ENCODE measurements at regions not wholly inside any gene's neighbourhood (a gene's known extent, or its start where the extent isn't known, plus 50 kb on each side); places are given as distances from the start of the nearest gene placed in this dataset.

- Histone ChIP-seq H3K27me3 (ENCODE audit: insufficient read depth, poor library complexity, severe bottlenecking) (no peaks in the 10 kb centered on the region), H3K27ac (replicated peaks) (no peak overlapping the region), H3K4me3 (replicated peaks; ENCODE audit: insufficient read depth, low read length) (no peak overlapping the region)
- TF ChIP-seq SPI1 (IDR thresholded peaks at IDR 0.05; ENCODE audit: borderline replicate concordance, low read depth) (no peak), GABPA (IDR thresholded peaks at IDR 0.05; ENCODE audit: low read depth) (no peak), CTCF (IDR thresholded peaks at IDR 0.05; ENCODE audit: insufficient read depth, low read length) (no peak), REST (IDR thresholded peaks at IDR 0.05; ENCODE audit: insufficient replicate concordance, low read depth) (no peak)
- peak; percentile 21 to 25 for DNase-seq (ENCODE audit: low read depth in 1 of 2, low spot score in 1 of 2)
Observed at GRCh38 chr5:89303033-89303480, 420.1 kb upstream of the MEF2C start.

- no peaks in the 10 kb centered on the region for H3K27me3 ChIP-seq (ENCODE audit: insufficient read depth, poor library complexity, severe bottlenecking)
- H3K27ac ChIP-seq (replicated peaks): no peak overlapping the region
- H3K4me3 ChIP-seq (replicated peaks; ENCODE audit: insufficient read depth, low read length): no peak overlapping the region
- no peak for TF ChIP-seq SPI1 (IDR thresholded peaks at IDR 0.05; ENCODE audit: borderline replicate concordance, low read depth)
- TF ChIP-seq REST (IDR thresholded peaks at IDR 0.05; ENCODE audit: insufficient replicate concordance, low read depth): no peak
- no peak for TF ChIP-seq CTCF (IDR thresholded peaks at IDR 0.05; ENCODE audit: insufficient read depth, low read length)
- TF ChIP-seq POLR2AphosphoS5 (IDR thresholded peaks at IDR 0.05; ENCODE audit: low read depth): no peak
- no peak for TF ChIP-seq GABPA (IDR thresholded peaks at IDR 0.05; ENCODE audit: low read depth)
- DNase-seq (ENCODE audit: low read depth in 1 of 2, low spot score in 1 of 2): no peak
Observed at GRCh38 chr5:89302102-89302891, 419.3 kb upstream of the MEF2C start.

- H3K27ac ChIP-seq (replicated peaks): no peak overlapping the region
- H3K27me3 ChIP-seq (ENCODE audit: insufficient read depth, poor library complexity, severe bottlenecking): no peaks in the 10 kb centered on the region
- TF ChIP-seq CTCF (IDR thresholded peaks at IDR 0.05; ENCODE audit: insufficient read depth, low read length): no peak
- no peak for TF ChIP-seq REST (IDR thresholded peaks at IDR 0.05; ENCODE audit: insufficient replicate concordance, low read depth)
- no peak for TF ChIP-seq GABPA (IDR thresholded peaks at IDR 0.05; ENCODE audit: low read depth)
- no peak for TF ChIP-seq POLR2AphosphoS5 (IDR thresholded peaks at IDR 0.05; ENCODE audit: low read depth)
- TF ChIP-seq SPI1 (IDR thresholded peaks at IDR 0.05; ENCODE audit: borderline replicate concordance, low read depth): no peak
- no peak overlapping the region for H3K4me3 ChIP-seq (replicated peaks; ENCODE audit: insufficient read depth, low read length)
- DNase-seq (ENCODE audit: low read depth in 1 of 2, low spot score in 1 of 2): no peak
Observed at GRCh38 chr5:89301321-89302025, 418.5 kb upstream of the MEF2C start.
